ENCODE measurements at regions not wholly inside any gene's neighbourhood (a gene's known extent, or its start where the extent isn't known, plus 50 kb on each side); places are given as distances from the start of the nearest gene placed in this dataset.

DNA sequence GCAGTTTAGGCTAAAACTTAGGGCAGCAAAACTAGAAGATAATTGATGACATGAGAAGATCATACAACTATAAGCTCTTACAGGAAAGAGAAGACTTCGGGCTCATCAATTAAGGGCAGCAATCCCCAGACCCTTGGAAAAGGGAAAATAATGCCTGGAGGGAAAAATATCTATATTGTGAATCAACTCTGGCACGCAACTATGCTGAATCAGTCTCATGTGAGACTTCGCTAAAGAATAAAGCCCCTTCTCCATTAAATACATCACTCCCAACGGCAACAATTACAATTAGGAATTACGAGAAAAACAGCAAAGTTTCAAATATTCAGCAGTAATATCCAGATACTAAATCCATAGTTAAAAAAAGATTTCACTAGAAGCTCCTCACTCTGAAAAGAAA is 2016.8 kb upstream of the IGFBP7 start:
- TF ChIP-seq, protein P1, sequence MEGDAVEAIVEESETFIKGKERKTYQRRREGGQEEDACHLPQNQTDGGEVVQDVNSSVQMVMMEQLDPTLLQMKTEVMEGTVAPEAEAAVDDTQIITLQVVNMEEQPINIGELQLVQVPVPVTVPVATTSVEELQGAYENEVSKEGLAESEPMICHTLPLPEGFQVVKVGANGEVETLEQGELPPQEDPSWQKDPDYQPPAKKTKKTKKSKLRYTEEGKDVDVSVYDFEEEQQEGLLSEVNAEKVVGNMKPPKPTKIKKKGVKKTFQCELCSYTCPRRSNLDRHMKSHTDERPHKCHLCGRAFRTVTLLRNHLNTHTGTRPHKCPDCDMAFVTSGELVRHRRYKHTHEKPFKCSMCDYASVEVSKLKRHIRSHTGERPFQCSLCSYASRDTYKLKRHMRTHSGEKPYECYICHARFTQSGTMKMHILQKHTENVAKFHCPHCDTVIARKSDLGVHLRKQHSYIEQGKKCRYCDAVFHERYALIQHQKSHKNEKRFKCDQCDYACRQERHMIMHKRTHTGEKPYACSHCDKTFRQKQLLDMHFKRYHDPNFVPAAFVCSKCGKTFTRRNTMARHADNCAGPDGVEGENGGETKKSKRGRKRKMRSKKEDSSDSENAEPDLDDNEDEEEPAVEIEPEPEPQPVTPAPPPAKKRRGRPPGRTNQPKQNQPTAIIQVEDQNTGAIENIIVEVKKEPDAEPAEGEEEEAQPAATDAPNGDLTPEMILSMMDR (IDR thresholded peaks at IDR 0.05), result no peak
- TF ChIP-seq POLR2A (IDR thresholded peaks at IDR 0.05), result no peak
